Osteocyte (in vitro differentiated cells): ENCODE measurements at regions not wholly inside any gene's neighbourhood (a gene's known extent, or its start where the extent isn't known, plus 50 kb on each side); places are given as distances from the start of the nearest gene placed in this dataset.

Experiments
- DNase-seq: peaks from one replicate; pipeline ENCODE4 v3.0.0; 2021; ENCODE audit warnings: mixed read lengths; ENCODE audit not compliant: unreplicated experiment; ENCODE audit errors: extremely low spot score
- H3K27ac Mint-ChIP-seq: one replicate; pipeline ENCODE4 v1.8.0; 2021; ENCODE audit warnings: mild to moderate bottlenecking, mixed read lengths; ENCODE audit not compliant: unreplicated experiment
- H3K27me3 Mint-ChIP-seq: one replicate; pipeline ENCODE4 v1.8.0; 2021; ENCODE audit warnings: mixed read lengths; ENCODE audit not compliant: unreplicated experiment
- H3K36me3 Mint-ChIP-seq: one replicate; pipeline ENCODE4 v1.8.0; 2021; ENCODE audit warnings: mixed read lengths; ENCODE audit not compliant: unreplicated experiment
- H3K4me1 Mint-ChIP-seq: one replicate; pipeline ENCODE4 v1.8.0; 2021; ENCODE audit warnings: mixed read lengths; ENCODE audit not compliant: unreplicated experiment
- H3K4me3 Mint-ChIP-seq: one replicate; pipeline ENCODE4 v1.8.0; 2021; ENCODE audit warnings: mild to moderate bottlenecking, moderate library complexity, mixed read lengths; ENCODE audit not compliant: unreplicated experiment
- H3K9me3 Mint-ChIP-seq: one replicate; pipeline ENCODE4 v1.8.0; 2021; ENCODE audit warnings: mixed read lengths; ENCODE audit not compliant: unreplicated experiment
- TF ChIP-seq, protein P1 (sequence below): fragments of 200-600 bp; sonication (generic); IDR thresholded peaks from 2 replicates; pipeline ENCODE4 v1.5.0; 2021; ENCODE audit warnings: antibody characterized with exemption, mild to moderate bottlenecking, moderate library complexity

DNA sequence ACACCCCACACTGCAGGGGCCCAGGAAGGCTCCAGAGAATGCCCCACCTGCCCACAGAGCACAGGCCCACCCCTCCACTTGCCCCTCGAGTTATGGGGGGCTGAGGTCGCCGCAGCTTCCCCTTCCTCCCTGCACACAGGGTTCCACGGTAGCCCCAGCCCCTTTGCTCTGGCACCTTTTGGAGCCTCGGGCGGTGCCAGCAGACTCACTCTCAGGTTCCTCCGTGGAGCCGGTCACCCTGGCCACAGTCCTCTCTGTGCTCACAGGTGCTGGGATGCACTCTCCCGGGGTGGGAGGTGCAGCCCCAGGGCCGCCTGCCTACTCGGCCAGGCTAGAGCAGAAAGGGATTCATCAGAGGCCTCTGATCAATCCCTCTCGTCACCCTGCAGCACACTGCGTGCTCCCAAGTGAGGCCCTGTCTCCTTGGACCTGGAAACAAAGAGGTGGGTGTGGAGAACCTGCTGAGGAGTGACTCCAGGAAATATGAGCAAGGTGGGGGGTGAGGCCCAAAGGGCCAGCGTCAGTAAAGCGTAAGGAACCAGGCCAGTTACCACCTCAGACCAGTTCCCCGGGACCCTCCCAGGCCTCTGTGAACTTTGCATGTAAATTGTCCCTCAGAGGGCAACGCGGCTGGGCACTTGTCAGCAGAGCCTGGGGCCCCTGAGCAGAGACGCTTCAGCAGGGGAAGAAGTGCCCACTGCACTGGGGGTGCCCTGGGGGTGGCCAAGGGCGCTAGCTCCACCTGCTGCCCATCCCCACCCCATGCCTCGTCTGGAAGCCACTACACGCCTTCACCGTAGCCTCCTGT lies 167.8 kb downstream of the OLFM1 start:
- TF ChIP-seq, protein P1, sequence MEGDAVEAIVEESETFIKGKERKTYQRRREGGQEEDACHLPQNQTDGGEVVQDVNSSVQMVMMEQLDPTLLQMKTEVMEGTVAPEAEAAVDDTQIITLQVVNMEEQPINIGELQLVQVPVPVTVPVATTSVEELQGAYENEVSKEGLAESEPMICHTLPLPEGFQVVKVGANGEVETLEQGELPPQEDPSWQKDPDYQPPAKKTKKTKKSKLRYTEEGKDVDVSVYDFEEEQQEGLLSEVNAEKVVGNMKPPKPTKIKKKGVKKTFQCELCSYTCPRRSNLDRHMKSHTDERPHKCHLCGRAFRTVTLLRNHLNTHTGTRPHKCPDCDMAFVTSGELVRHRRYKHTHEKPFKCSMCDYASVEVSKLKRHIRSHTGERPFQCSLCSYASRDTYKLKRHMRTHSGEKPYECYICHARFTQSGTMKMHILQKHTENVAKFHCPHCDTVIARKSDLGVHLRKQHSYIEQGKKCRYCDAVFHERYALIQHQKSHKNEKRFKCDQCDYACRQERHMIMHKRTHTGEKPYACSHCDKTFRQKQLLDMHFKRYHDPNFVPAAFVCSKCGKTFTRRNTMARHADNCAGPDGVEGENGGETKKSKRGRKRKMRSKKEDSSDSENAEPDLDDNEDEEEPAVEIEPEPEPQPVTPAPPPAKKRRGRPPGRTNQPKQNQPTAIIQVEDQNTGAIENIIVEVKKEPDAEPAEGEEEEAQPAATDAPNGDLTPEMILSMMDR = no peak
- Mint-ChIP-seq H3K4me3 (no peak overlapping the region), H3K27me3 (no peaks in the 10 kb centered on the region), H3K9me3 (no peaks in the 10 kb centered on the region), H3K27ac (no peak overlapping the region), H3K36me3 (no peaks in the 10 kb centered on the region), H3K4me1 (no peaks in the 10 kb centered on the region)
- no peak for DNase-seq

DNA sequence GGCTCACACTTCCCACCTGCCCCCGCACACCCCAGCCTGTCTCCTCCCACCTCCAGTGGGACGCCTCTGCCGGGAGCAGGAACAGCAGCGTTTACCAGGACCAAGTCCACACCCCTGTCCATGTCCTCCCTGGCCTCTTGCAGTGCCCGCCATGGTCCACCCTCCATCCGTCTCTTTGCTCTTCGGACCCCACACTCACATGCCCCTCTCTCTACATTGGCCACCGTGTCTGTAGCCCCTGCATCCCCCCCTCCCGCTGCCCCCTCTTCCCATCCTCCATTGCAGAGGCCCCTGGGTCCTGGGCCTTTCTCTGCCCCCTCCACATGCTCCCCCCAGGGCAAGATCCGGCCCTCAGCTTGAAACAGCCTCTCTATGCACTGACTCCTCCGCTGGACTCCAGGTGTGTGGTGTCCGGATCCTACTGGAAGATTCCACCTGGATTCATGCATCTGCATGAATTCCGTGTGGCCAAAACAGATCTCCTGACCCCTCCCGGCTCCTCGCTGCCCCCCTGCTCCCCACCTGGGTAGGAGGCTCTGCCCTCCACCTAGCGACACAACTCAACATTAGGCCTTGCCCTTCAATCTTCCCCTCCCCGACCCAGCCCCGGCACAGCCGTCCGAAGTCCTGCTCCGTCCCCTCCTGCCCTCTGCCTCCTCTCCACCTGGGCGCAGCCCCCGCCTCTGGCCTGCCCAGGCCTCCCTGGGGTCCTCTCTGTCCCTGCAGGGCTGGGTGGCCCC lies 168.5 kb downstream of the OLFM1 start:
- Mint-ChIP-seq H3K27ac (no peak overlapping the region), H3K4me3 (no peak overlapping the region), H3K36me3 (no peaks in the 10 kb centered on the region), H3K4me1 (no peaks in the 10 kb centered on the region), H3K9me3 (no peaks in the 10 kb centered on the region), H3K27me3 (no peaks in the 10 kb centered on the region)
- TF ChIP-seq, protein P1 = no peak
- DNase-seq = no peak

DNA sequence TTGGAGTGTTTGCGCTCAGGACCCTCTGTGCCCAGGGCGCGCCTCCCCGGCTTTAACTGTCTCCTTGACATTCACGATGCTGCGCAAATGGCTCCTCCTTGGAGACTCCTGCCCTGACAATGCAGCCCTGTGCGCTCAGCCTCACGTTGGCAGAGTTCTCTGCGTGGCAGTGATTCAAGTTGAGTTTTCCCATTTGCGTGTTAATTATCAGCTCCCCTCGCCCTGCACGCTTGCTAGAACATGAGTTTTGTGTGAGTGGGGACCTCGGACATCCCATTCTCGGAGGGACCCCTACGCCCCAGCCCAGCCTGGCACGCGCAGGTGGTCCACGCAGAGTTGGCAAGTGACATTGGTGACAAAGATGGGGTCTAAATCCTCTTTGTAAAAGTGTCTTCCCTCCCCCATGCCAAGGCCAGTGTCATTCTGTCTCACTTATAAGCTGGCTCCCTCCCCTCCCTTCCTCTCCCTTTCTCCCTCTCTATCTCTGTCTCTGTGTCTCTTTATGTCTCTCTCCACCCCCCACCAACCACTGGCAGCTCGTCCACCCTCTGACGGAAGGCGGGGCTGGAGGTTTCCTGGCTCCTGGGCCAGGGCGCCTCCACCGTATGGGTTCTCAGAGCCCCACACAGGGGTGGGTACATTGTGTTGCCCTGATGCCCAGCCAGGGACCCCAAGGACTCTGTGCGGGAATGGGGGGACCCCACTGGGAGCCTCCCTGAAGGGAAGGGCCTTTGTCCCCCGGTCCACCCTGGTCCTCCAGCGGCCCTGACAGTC lies 169.3 kb downstream of the OLFM1 start:
- no peaks in the 10 kb centered on the region for H3K4me1 Mint-ChIP-seq
- H3K36me3 Mint-ChIP-seq = no peaks in the 10 kb centered on the region
- no peak for DNase-seq
- no peak overlapping the region for H3K27ac Mint-ChIP-seq
- TF ChIP-seq, protein P1 = no peak
- H3K4me3 Mint-ChIP-seq = no peak overlapping the region
- H3K27me3 Mint-ChIP-seq = no peaks in the 10 kb centered on the region
- no peaks in the 10 kb centered on the region for H3K9me3 Mint-ChIP-seq

DNA sequence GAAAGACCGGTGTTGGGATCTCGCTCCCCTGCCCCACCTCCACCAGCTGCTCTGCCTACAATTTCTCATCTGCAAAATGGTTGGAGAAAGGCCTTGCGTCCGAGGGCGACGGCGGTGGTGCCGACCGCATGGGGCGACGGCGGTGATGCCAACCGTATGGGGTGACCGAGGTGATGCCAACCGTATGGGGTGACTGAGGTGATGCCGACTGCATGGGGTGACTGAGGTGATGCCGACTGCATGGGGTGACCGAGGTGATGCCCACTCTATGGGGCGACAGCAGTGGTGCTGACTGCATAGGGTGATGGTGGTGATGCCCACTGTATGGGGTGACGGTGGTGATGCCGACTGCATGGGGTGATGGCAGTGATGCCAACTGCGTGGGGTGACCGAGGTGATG lies 171.0 kb downstream of the OLFM1 start:
- no peak for DNase-seq
- Mint-ChIP-seq H3K27me3 (no peaks in the 10 kb centered on the region), H3K9me3 (no peaks in the 10 kb centered on the region), H3K36me3 (no peaks in the 10 kb centered on the region), H3K4me3 (no peak overlapping the region), H3K27ac (no peak overlapping the region), H3K4me1 (no peaks in the 10 kb centered on the region)
- TF ChIP-seq, protein P1 = no peak
